ENCODE measurements at regions not wholly inside any gene's neighbourhood (a gene's known extent, or its start where the extent isn't known, plus 50 kb on each side); places are given as distances from the start of the nearest gene placed in this dataset.

- no peak for TF ChIP-seq CTCF (IDR thresholded peaks at IDR 0.05)
- no peak for TF ChIP-seq SIN3A (IDR thresholded peaks at IDR 0.05; ENCODE audit: borderline replicate concordance, insufficient read depth, low read depth, low read length)
- no peak for TF ChIP-seq POLR2AphosphoS5 (IDR thresholded peaks at IDR 0.05; ENCODE audit: low read depth, low read length)
Observed at GRCh38 chr20:60895363-60896079, 356.5 kb upstream of the CDH4 start.

Measured in Panc1 (cell line).